GM12878 (cell line): ENCODE measurements at regions not wholly inside any gene's neighbourhood (a gene's known extent, or its start where the extent isn't known, plus 50 kb on each side); places are given as distances from the start of the nearest gene placed in this dataset.

Experiments used
- ATAC-seq: fragments of 200-7000 bp; cut with Tn5 transposase; 3 replicates; pipeline ENCODE4 v1.9.1; 2020; ENCODE audit warnings: mild to moderate bottlenecking, moderate library complexity
- BruUV-seq: library from RNA; stranded (reverse); fragments of 400-500 nt; replicated peaks from 2 replicates; lab custom pipeline; 2021; lab: Mats Ljungman, UMichigan
- CTCF ChIA-PET: fragments of 300-600 bp; sonication (Branson Sonifier 250); formaldehyde crosslinking; extraction: SDS; loops from one replicate; lab custom pipeline; 2021; ENCODE audit warnings: inconsistent platforms; lab: Yijun Ruan, JAX
- POLR2A ChIA-PET: fragments of 350-600 bp; formaldehyde crosslinking; extraction: SDS; loops from one replicate; lab custom pipeline; 2021; ENCODE audit warnings: inconsistent platforms; lab: Charles Lee
- RAD21 ChIA-PET: fragments of 300-600 bp; sonication (Branson Sonifier 250); formaldehyde crosslinking; loops from one replicate; lab custom pipeline; 2023; ENCODE audit warnings: antibody characterized with exemption; ENCODE audit not compliant: unreplicated experiment; lab: Charles Lee
- SMC1A ChIA-PET: fragments of 300-600 bp; sonication (Branson Sonifier 250); formaldehyde crosslinking; loops from one replicate; lab custom pipeline; 2023; ENCODE audit not compliant: unreplicated experiment, uncharacterized antibody; lab: Charles Lee
- DNase-seq: peaks from one replicate; pipeline ENCODE4 v3.0.0-alpha.2; 2011; ENCODE audit warnings: low read depth, low spot score
- FAIRE-seq: peaks from 3 replicates; lab custom pipeline; 2011; peaks lifted over from hg19 to GRCh38; lab: Jason Lieb, UNC
- H2AFZ ChIP-seq: 2 replicates; pipeline ENCODE4 v1.6.0; 2011; ENCODE audit warnings: low read depth, low read length, control low read depth; ENCODE audit not compliant: control insufficient read depth
- H3K27ac ChIP-seq: 2 replicates; pipeline ENCODE4 v1.5.1; 2011; ENCODE audit warnings: control low read depth; ENCODE audit not compliant: control insufficient read depth, insufficient read depth
- H3K27me3 ChIP-seq, 2 experiments: replicated peaks in 1 of 2; 2 replicates each; pipeline versions ENCODE4 v1.6.0 to v1.6.1; 2011; ENCODE audit warnings: low read length in 1 of 2; ENCODE audit not compliant: control insufficient read depth in 2 of 2, insufficient read depth in 2 of 2
- H3K36me3 ChIP-seq, 2 experiments: 2 replicates each; pipeline ENCODE4 v1.5.1; 2011; ENCODE audit warnings: low read length in 1 of 2; ENCODE audit not compliant: control insufficient read depth in 2 of 2, insufficient read depth in 2 of 2
- H3K4me1 ChIP-seq: 2 replicates; pipeline ENCODE4 v1.6.1; 2011; ENCODE audit warnings: mild to moderate bottlenecking, low read length, moderate library complexity, mixed read lengths; ENCODE audit not compliant: control insufficient read depth, insufficient read depth
- H3K4me2 ChIP-seq: 2 replicates; pipeline ENCODE4 v1.6.0; 2011; ENCODE audit warnings: control low read depth; ENCODE audit not compliant: control insufficient read depth, insufficient read depth
- H3K4me3 ChIP-seq: fragments of 200-600 bp; sonication (generic); 2 replicates; pipeline ENCODE4 v1.5.1; 2016
- H3K79me2 ChIP-seq: 2 replicates; pipeline ENCODE4 v1.6.0; 2011; ENCODE audit warnings: low read length; ENCODE audit not compliant: control insufficient read depth, insufficient read depth
- H3K9ac ChIP-seq: 2 replicates; pipeline ENCODE4 v1.8.0; 2011; ENCODE audit warnings: low read length, control low read depth, mixed read lengths; ENCODE audit not compliant: control insufficient read depth, insufficient read depth
- H3K9me3 ChIP-seq: replicated peaks from 3 replicates; pipeline ENCODE4 v1.5.1; 2011; ENCODE audit warnings: mild to moderate bottlenecking, low read length; ENCODE audit not compliant: control insufficient read depth, insufficient read depth
- H4K20me1 ChIP-seq: 2 replicates; pipeline ENCODE4 v1.6.0; 2011; ENCODE audit not compliant: control insufficient read depth, insufficient read depth
- ATF7 ChIP-seq: fragments of 450-650 bp; IDR thresholded peaks from 2 replicates; pipeline ENCODE4 v1.6.1; 2016; ENCODE audit warnings: low read depth, mild to moderate bottlenecking
- CHD2 ChIP-seq: IDR thresholded peaks from 2 replicates; pipeline ENCODE4 v1.6.1; 2011; ENCODE audit warnings: low read depth, low read length, improper control_type of control experiment, borderline replicate concordance
- IRF4 ChIP-seq: IDR thresholded peaks from 2 replicates; pipeline ENCODE4 v1.6.1; 2011; ENCODE audit warnings: low read depth, low read length
- MTA3 ChIP-seq: IDR thresholded peaks from 2 replicates; pipeline ENCODE4 v1.6.1; 2012; ENCODE audit warnings: low read length, inconsistent platforms, borderline replicate concordance
- POLR2A ChIP-seq: IDR thresholded peaks from 2 replicates; pipeline ENCODE4 v1.6.1; 2011; ENCODE audit warnings: low read depth, mild to moderate bottlenecking, low read length
- RELA ChIP-seq: fragments of 450-650 bp; IDR thresholded peaks from 2 replicates; pipeline ENCODE4 v1.8.0; 2014; ENCODE audit warnings: borderline replicate concordance; ENCODE audit not compliant: partially characterized antibody
- TCF7 ChIP-seq: IDR thresholded peaks from 2 replicates; pipeline ENCODE4 v1.6.1; 2014; ENCODE audit warnings: antibody characterized with exemption, borderline replicate concordance
- WRNIP1 ChIP-seq: IDR thresholded peaks from 2 replicates; pipeline ENCODE4 v1.6.1; 2011; ENCODE audit warnings: low read depth, low read length, improper control_type of control experiment, borderline replicate concordance
- ZNF207 ChIP-seq: fragments of 450-650 bp; IDR thresholded peaks from 2 replicates; pipeline ENCODE4 v1.6.1; 2014; ENCODE audit warnings: antibody characterized with exemption, mild to moderate bottlenecking, borderline replicate concordance
- ZNF622 ChIP-seq: fragments of 450-650 bp; IDR thresholded peaks from 2 replicates; pipeline ENCODE4 v1.6.1; 2017; ENCODE audit warnings: mild to moderate bottlenecking, inconsistent platforms
- WGBS: methylation state at CpG from one replicate; pipeline ENCODE4 v1.1.6; 2016; ENCODE audit warnings: low lambda C conversion rate; ENCODE audit not compliant: insufficient replicate concordance, insufficient coverage; ENCODE audit errors: missing lambda C conversion rate; 5-methylcytosine and 5-hydroxymethylcytosine counted together
- in situ Hi-C: fragments of 300-500 bp; cut with MboI; formaldehyde crosslinking; loops from 9 replicates; pipeline ENCODE4 v1.14.3; 2018; ENCODE audit warnings: mixed read lengths
- intact Hi-C: fragments of 100-400 bp; cut with micrococcal nuclease; formaldehyde crosslinking; loops from one replicate; pipeline ENCODE4 v1.14.2; 2022; ENCODE audit not compliant: unreplicated experiment
- TF ChIP-seq, protein P1 (sequence below): fragments of 450-650 bp; formaldehyde crosslinking; IDR thresholded peaks from 2 replicates; pipeline ENCODE4 v1.4.0; 2022; ENCODE audit warnings: mild to moderate bottlenecking, moderate library complexity
- TF ChIP-seq, protein P2 (sequence below): IDR thresholded peaks from 2 replicates; pipeline ENCODE4 v1.6.1; 2012; ENCODE audit warnings: low read depth, low read length, improper control_type of control experiment
- TF ChIP-seq, protein P3 (sequence below): fragments of 450-650 bp; conservative IDR thresholded peaks from 2 replicates; pipeline ENCODE4 v1.6.1; 2017; ENCODE audit warnings: mild to moderate bottlenecking, moderate library complexity
- TF ChIP-seq, protein P4 (sequence below): fragments of 150-350 bp; IDR thresholded peaks from 2 replicates; pipeline ENCODE4 v1.6.1; 2014; ENCODE audit warnings: mild to moderate bottlenecking, low read depth, low read length

DNA sequence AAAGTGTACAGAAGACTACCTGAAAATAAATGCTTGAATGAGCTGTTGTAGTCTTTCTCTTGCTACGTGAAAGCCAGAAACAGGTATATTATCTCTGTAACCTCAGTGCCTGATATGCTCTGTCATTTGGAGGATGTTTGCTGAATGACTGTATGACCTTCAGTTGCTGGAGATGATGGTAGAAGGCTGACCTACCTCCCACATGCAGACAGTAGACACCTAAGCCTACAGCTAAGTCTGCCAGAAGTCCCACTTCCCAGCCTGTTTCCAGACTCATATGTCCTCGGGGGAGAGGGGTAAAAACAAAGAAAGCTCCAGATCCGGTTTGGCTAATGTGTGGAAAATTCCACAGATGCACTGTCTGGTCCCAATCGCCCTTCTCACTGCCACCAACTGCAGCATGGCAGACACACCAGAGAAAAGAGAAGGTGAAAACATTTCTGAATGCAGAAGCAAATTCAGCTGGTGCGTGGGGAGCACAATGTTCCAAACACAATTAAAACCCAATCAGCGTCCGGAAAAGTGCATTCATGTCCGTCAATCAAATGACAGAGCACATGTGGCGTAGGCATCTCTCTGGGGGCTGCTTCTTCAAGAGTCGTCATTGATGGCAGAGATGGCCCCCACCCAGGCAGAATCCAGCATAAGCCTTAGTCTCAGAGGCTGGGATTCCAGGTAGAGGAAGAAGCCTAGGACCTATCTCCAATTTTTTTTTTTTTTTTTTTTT, 76.3 kb upstream of the TBX3 start:
- no peak for ATAC-seq
- WGBS, result 47% methylated on average over 10 of the region's 10 CpGs
- Histone ChIP-seq H3K27ac (no peak overlapping the region), H3K36me3 (no peaks in the 10 kb centered on the region), H3K27me3 (no peaks in the 10 kb centered on the region), H3K9ac (no peak overlapping the region), H4K20me1 (no peaks in the 10 kb centered on the region), H3K4me1 (no peaks in the 10 kb centered on the region), H3K9me3 (no peaks in the 10 kb centered on the region), H3K79me2 (no peaks in the 10 kb centered on the region), H2AFZ (no peak overlapping the region), H3K4me3 (no peak overlapping the region), H3K4me2 (no peak overlapping the region)
- ChIA-PET POLR2A (no interaction called here), SMC1A (no interaction called here), CTCF (interaction anchor here (0.6 kb wide), 1 partner anchor 302 kb away, joined by 3 read pairs; no protein-coding TSS in a partner anchor), RAD21 (interaction anchor here (1.6 kb wide), 1 partner anchor 9 kb away, joined by 4 read pairs; no protein-coding TSS in a partner anchor)
- DNase-seq, result no peak
- no peak for TF ChIP-seq TCF7
- no peak for TF ChIP-seq CHD2
- no peak for TF ChIP-seq WRNIP1
- TF ChIP-seq, protein P1, sequence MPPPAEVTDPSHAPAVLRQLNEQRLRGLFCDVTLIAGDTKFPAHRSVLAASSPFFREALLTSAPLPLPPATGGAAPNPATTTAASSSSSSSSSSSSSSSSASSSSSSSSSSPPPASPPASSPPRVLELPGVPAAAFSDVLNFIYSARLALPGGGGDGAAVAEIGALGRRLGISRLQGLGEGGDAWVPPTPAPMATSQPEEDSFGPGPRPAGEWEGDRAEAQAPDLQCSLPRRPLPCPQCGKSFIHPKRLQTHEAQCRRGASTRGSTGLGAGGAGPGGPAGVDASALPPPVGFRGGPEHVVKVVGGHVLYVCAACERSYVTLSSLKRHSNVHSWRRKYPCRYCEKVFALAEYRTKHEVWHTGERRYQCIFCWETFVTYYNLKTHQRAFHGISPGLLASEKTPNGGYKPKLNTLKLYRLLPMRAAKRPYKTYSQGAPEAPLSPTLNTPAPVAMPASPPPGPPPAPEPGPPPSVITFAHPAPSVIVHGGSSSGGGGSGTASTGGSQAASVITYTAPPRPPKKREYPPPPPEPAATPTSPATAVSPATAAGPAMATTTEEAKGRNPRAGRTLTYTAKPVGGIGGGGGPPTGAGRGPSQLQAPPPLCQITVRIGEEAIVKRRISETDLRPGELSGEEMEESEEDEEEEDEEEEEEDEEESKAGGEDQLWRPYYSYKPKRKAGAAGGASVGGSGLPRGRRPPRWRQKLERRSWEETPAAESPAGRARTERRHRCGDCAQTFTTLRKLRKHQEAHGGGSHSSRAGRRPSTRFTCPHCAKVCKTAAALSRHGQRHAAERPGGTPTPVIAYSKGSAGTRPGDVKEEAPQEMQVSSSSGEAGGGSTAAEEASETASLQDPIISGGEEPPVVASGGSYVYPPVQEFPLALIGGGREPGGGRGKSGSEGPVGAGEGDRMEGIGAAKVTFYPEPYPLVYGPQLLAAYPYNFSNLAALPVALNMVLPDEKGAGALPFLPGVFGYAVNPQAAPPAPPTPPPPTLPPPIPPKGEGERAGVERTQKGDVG (CRISPR knock-in tag), result no peak
- no peak for TF ChIP-seq MTA3
- TF ChIP-seq ZNF622, result no peak
- TF ChIP-seq, protein P2, sequence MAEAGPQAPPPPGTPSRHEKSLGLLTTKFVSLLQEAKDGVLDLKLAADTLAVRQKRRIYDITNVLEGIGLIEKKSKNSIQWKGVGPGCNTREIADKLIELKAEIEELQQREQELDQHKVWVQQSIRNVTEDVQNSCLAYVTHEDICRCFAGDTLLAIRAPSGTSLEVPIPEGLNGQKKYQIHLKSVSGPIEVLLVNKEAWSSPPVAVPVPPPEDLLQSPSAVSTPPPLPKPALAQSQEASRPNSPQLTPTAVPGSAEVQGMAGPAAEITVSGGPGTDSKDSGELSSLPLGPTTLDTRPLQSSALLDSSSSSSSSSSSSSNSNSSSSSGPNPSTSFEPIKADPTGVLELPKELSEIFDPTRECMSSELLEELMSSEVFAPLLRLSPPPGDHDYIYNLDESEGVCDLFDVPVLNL, result no peak
- TF ChIP-seq, protein P3, sequence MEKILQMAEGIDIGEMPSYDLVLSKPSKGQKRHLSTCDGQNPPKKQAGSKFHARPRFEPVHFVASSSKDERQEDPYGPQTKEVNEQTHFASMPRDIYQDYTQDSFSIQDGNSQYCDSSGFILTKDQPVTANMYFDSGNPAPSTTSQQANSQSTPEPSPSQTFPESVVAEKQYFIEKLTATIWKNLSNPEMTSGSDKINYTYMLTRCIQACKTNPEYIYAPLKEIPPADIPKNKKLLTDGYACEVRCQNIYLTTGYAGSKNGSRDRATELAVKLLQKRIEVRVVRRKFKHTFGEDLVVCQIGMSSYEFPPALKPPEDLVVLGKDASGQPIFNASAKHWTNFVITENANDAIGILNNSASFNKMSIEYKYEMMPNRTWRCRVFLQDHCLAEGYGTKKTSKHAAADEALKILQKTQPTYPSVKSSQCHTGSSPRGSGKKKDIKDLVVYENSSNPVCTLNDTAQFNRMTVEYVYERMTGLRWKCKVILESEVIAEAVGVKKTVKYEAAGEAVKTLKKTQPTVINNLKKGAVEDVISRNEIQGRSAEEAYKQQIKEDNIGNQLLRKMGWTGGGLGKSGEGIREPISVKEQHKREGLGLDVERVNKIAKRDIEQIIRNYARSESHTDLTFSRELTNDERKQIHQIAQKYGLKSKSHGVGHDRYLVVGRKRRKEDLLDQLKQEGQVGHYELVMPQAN, result no peak
- TF ChIP-seq ATF7, result no peak
- no peak for TF ChIP-seq POLR2A
- TF ChIP-seq, protein P4, sequence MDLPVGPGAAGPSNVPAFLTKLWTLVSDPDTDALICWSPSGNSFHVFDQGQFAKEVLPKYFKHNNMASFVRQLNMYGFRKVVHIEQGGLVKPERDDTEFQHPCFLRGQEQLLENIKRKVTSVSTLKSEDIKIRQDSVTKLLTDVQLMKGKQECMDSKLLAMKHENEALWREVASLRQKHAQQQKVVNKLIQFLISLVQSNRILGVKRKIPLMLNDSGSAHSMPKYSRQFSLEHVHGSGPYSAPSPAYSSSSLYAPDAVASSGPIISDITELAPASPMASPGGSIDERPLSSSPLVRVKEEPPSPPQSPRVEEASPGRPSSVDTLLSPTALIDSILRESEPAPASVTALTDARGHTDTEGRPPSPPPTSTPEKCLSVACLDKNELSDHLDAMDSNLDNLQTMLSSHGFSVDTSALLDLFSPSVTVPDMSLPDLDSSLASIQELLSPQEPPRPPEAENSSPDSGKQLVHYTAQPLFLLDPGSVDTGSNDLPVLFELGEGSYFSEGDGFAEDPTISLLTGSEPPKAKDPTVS, result no peak
- TF ChIP-seq RELA, result no peak
- TF ChIP-seq ZNF207, result no peak
- TF ChIP-seq IRF4, result no peak
- no peak for FAIRE-seq
- in situ Hi-C loops, result no loop called here
- intact Hi-C loops, result no loop called here
- BruUV-seq, result no TSS peak
